Neuronal stem cell (in vitro differentiated cells): ENCODE measurements at regions not wholly inside any gene's neighbourhood (a gene's known extent, or its start where the extent isn't known, plus 50 kb on each side); places are given as distances from the start of the nearest gene placed in this dataset.

Source experiments
- DNase-seq: peaks from one replicate; pipeline ENCODE4 v3.0.0-alpha.2; 2013; ENCODE audit warnings: low spot score
- H2AFZ ChIP-seq: one replicate; pipeline ENCODE4 v1.6.1; 2013; ENCODE audit warnings: mild to moderate bottlenecking, low read length, inconsistent platforms
- H2AK5ac ChIP-seq: 2 replicates; pipeline ENCODE4 v1.6.1; 2013; ENCODE audit warnings: low read depth, mild to moderate bottlenecking, inconsistent platforms, low read length, moderate library complexity, mixed read lengths
- H2BK120ac ChIP-seq: 2 replicates; pipeline ENCODE4 v1.6.1; 2013; ENCODE audit warnings: low read depth, mild to moderate bottlenecking, inconsistent platforms, low read length, moderate library complexity, mixed read lengths
- H2BK12ac ChIP-seq: one replicate; pipeline ENCODE4 v1.6.1; 2013; ENCODE audit warnings: low read length, inconsistent platforms
- H2BK15ac ChIP-seq: 2 replicates; pipeline ENCODE4 v1.6.1; 2013; ENCODE audit warnings: mild to moderate bottlenecking, low read length, inconsistent platforms, mixed read lengths
- H2BK5ac ChIP-seq: one replicate; pipeline ENCODE4 v1.6.1; 2013; ENCODE audit warnings: inconsistent platforms, mild to moderate bottlenecking, low read length, moderate library complexity
- H3K14ac ChIP-seq: one replicate; pipeline ENCODE4 v1.6.1; 2013; ENCODE audit warnings: low read length, inconsistent platforms
- H3K18ac ChIP-seq: 2 replicates; pipeline ENCODE4 v1.6.1; 2013; ENCODE audit warnings: low read length, inconsistent platforms
- H3K23ac ChIP-seq: 2 replicates; pipeline ENCODE4 v1.6.1; 2013; ENCODE audit warnings: low read depth, mild to moderate bottlenecking, mixed read lengths, low read length, inconsistent platforms; ENCODE audit not compliant: poor library complexity
- H3K27ac ChIP-seq: replicated peaks from 3 replicates; pipeline ENCODE4 v1.5.1; 2013; ENCODE audit warnings: low read length, inconsistent platforms
- H3K27me3 ChIP-seq, 3 experiments: 2 replicates each; pipeline ENCODE4 v1.6.1; 2013; ENCODE audit warnings: low read length in 3 of 3, mild to moderate bottlenecking in 2 of 3, inconsistent platforms in 1 of 3, low read depth in 1 of 3, mixed read lengths in 1 of 3, moderate library complexity in 1 of 3; ENCODE audit not compliant: control insufficient read depth in 3 of 3, insufficient read depth in 3 of 3
- H3K36me3 ChIP-seq, 2 donors: replicated peaks in 1 of 2; 2 replicates each; pipeline ENCODE4 v1.6.1; 2013; ENCODE audit warnings: low read length in 2 of 2; ENCODE audit not compliant: control insufficient read depth in 2 of 2, insufficient read depth in 2 of 2
- H3K4ac ChIP-seq: 2 replicates; pipeline ENCODE4 v1.6.1; 2013; ENCODE audit warnings: inconsistent platforms, mild to moderate bottlenecking, low read length, moderate library complexity
- H3K4me1 ChIP-seq, 2 donors: 1 replicate in 1 of 2; 2 replicates in 1 of 2; pipeline ENCODE4 v1.6.1; 2013; ENCODE audit warnings: low read length in 2 of 2, low read depth in 1 of 2; ENCODE audit not compliant: control insufficient read depth in 2 of 2, insufficient read depth in 1 of 2
- H3K4me2 ChIP-seq: one replicate; pipeline ENCODE4 v1.6.1; 2013; ENCODE audit warnings: mild to moderate bottlenecking, low read length, inconsistent platforms; ENCODE audit not compliant: insufficient read depth, poor library complexity, severe bottlenecking
- H3K4me3 ChIP-seq, 2 donors: 2 replicates each; pipeline ENCODE4 v1.5.1; 2013; ENCODE audit warnings: low read length in 2 of 2, mild to moderate bottlenecking in 2 of 2, inconsistent platforms in 1 of 2, moderate library complexity in 1 of 2
- H3K79me1 ChIP-seq: one replicate; pipeline ENCODE4 v1.6.1; 2013; ENCODE audit warnings: low read depth, mild to moderate bottlenecking, inconsistent platforms, low read length, moderate library complexity
- H3K9ac ChIP-seq: one replicate; pipeline ENCODE4 v1.6.1; 2013; ENCODE audit warnings: mild to moderate bottlenecking, low read depth, low read length, inconsistent platforms; ENCODE audit not compliant: poor library complexity
- H3K9me3 ChIP-seq, 2 donors: replicated peaks in 1 of 2; 2 replicates each; pipeline versions ENCODE3 to v1.6.1; 2013; ENCODE audit warnings: low read length in 2 of 2, mild to moderate bottlenecking in 2 of 2, inconsistent platforms in 1 of 2, low read depth in 1 of 2, mixed read lengths in 1 of 2, moderate library complexity in 1 of 2; ENCODE audit not compliant: control insufficient read depth in 2 of 2, insufficient read depth in 1 of 2
- H4K8ac ChIP-seq: one replicate; pipeline ENCODE4 v1.6.1; 2013; ENCODE audit warnings: low read depth, mild to moderate bottlenecking, inconsistent platforms, low read length, moderate library complexity
- H4K91ac ChIP-seq: one replicate; pipeline ENCODE4 v1.6.1; 2013; ENCODE audit warnings: low read length, low read depth, mild to moderate bottlenecking, inconsistent platforms; ENCODE audit not compliant: poor library complexity
- WGBS, 2 donors: extraction: QIAGEN DNeasy Blood & Tissue Kit; methylation state at CpG; one replicate each; pipeline ENCODE4 v1.1.7; 2013; ENCODE audit warnings: missing lambda C conversion rate in 2 of 2, mixed read lengths in 1 of 2; ENCODE audit not compliant: insufficient read length in 2 of 2, insufficient replicate concordance in 1 of 2; ENCODE audit errors: extremely low coverage in 2 of 2; 5-methylcytosine and 5-hydroxymethylcytosine counted together

- DNase-seq: no peak
- H2AFZ ChIP-seq: no peak overlapping the region
- no peaks in the 10 kb centered on the region for H3K79me1 ChIP-seq
- no peaks in the 10 kb centered on the region for H3K36me3 ChIP-seq
- no peaks in the 10 kb centered on the region for H3K27me3 ChIP-seq
- no peaks in the 10 kb centered on the region for H3K9me3 ChIP-seq
- no peak overlapping the region for H2BK5ac ChIP-seq
- no peak overlapping the region for H4K8ac ChIP-seq
- H3K27ac ChIP-seq: no peak overlapping the region
- no peak overlapping the region for H3K4me3 ChIP-seq
- no peak overlapping the region for H3K14ac ChIP-seq
- no peak overlapping the region for H2BK12ac ChIP-seq
- no peak overlapping the region for H3K9ac ChIP-seq
- no peak overlapping the region for H3K18ac ChIP-seq
- H4K91ac ChIP-seq: no peak overlapping the region
- no peak overlapping the region for H2AK5ac ChIP-seq
- H3K4me1 ChIP-seq: no peaks in the 10 kb centered on the region
- H3K4ac ChIP-seq: no peak overlapping the region
- H3K23ac ChIP-seq: no peak overlapping the region
- no peak overlapping the region for H3K4me2 ChIP-seq
- no peak overlapping the region for H2BK15ac ChIP-seq
- no peak overlapping the region for H2BK120ac ChIP-seq
Observed at GRCh38 chr7:15143936-15144335, 241.4 kb upstream of the DGKB start.

- Histone ChIP-seq H3K36me3 (no peaks in the 10 kb centered on the region), H2AK5ac (no peak overlapping the region), H2AFZ (no peak overlapping the region), H3K9me3 (no peaks in the 10 kb centered on the region), H2BK12ac (no peak overlapping the region), H3K4me1 (no peaks in the 10 kb centered on the region), H3K4me3 (no peak overlapping the region), H4K91ac (no peak overlapping the region), H3K18ac (no peak overlapping the region), H3K4me2 (no peak overlapping the region), H4K8ac (no peak overlapping the region), H3K27ac (no peak overlapping the region), H3K23ac (no peak overlapping the region), H2BK120ac (no peak overlapping the region), H3K27me3 (no peaks in the 10 kb centered on the region), H2BK15ac (no peak overlapping the region), H3K9ac (no peak overlapping the region), H3K79me1 (no peaks in the 10 kb centered on the region), H3K4ac (no peak overlapping the region), H2BK5ac (no peak overlapping the region), H3K14ac (no peak overlapping the region)
- DNase-seq: no peak
- WGBS, 2 donors: no CpG with 5 or more reads among the region's 3 CpGs
Observed at GRCh38 chr7:15143121-15143520, 240.6 kb upstream of the DGKB start.

GRCh38 chr7:15140431-15140830 is 237.9 kb upstream of the DGKB start:
- Histone ChIP-seq H3K23ac (no peak overlapping the region), H3K4me1 (no peaks in the 10 kb centered on the region), H3K4ac (no peak overlapping the region), H2BK12ac (no peak overlapping the region), H2BK5ac (no peak overlapping the region), H3K36me3 (no peaks in the 10 kb centered on the region), H2BK15ac (no peak overlapping the region), H3K4me3 (no peak overlapping the region), H4K8ac (no peak overlapping the region), H3K79me1 (no peaks in the 10 kb centered on the region), H2BK120ac (no peak overlapping the region), H3K18ac (no peak overlapping the region), H4K91ac (no peak overlapping the region), H3K9me3 (no peaks in the 10 kb centered on the region), H3K9ac (no peak overlapping the region), H2AK5ac (no peak overlapping the region), H3K27me3 (no peaks in the 10 kb centered on the region), H3K14ac (no peak overlapping the region), H3K4me2 (no peak overlapping the region), H3K27ac (no peak overlapping the region), H2AFZ (no peak overlapping the region)
- WGBS, 2 donors: no CpG with 5 or more reads among the region's 2 CpGs
- no peak for DNase-seq

- Histone ChIP-seq H3K4me2 (no peak overlapping the region), H4K91ac (no peak overlapping the region), H2AK5ac (no peak overlapping the region), H3K4me3 (no peak overlapping the region), H3K18ac (no peak overlapping the region), H2BK12ac (no peak overlapping the region), H3K27ac (no peak overlapping the region), H2BK120ac (no peak overlapping the region), H4K8ac (no peak overlapping the region), H3K36me3 (no peaks in the 10 kb centered on the region), H3K4me1 (no peaks in the 10 kb centered on the region), H2AFZ (no peak overlapping the region), H3K9ac (no peak overlapping the region), H2BK15ac (no peak overlapping the region), H3K4ac (no peak overlapping the region), H3K9me3 (no peaks in the 10 kb centered on the region), H3K27me3 (no peaks in the 10 kb centered on the region), H3K79me1 (no peaks in the 10 kb centered on the region), H3K23ac (no peak overlapping the region), H2BK5ac (no peak overlapping the region), H3K14ac (no peak overlapping the region)
- WGBS, 2 donors: no CpG with 5 or more reads among the region's 1 CpG
- no peak for DNase-seq
Observed at GRCh38 chr7:15131661-15132060, 229.1 kb upstream of the DGKB start.
